ENCODE measurements at regions not wholly inside any gene's neighbourhood (a gene's known extent, or its start where the extent isn't known, plus 50 kb on each side); places are given as distances from the start of the nearest gene placed in this dataset.
A peak's percentile ranks its signal among the peaks of the same experiment; 100 is the strongest.

- peak overlapping the region; percentile 82 for H3K4me2 ChIP-seq (ENCODE audit: insufficient read depth, low read length)
- peak overlapping the region; percentile 86 for H3K27ac ChIP-seq (ENCODE audit: low read depth, low read length)
- no peak for DNase-seq (ENCODE audit: insufficient read length, low spot score, missing footprints)
- H3K9me3 ChIP-seq (ENCODE audit: low read depth, low read length) = no peaks in the 10 kb centered on the region
- H3K79me2 ChIP-seq (ENCODE audit: insufficient read depth, low read length) = no peaks in the 10 kb centered on the region
- no peaks in the 10 kb centered on the region for H3K27me3 ChIP-seq (ENCODE audit: insufficient read depth, low read length)
- no peaks in the 10 kb centered on the region for H3K36me3 ChIP-seq (ENCODE audit: insufficient read depth, low read length)
- H3K4me3 ChIP-seq (ENCODE audit: insufficient read depth, low read length) = peak overlapping the region; percentile 38
- H4K20me1 ChIP-seq (ENCODE audit: insufficient read depth, low read length) = no peaks in the 10 kb centered on the region
- peak overlapping the region; percentile 62 for H2AFZ ChIP-seq (ENCODE audit: low read length)
- no peak for TF ChIP-seq CTCF (IDR thresholded peaks at IDR 0.05; ENCODE audit: extremely low read depth, low read depth, low read length)
- peaks cover 34% of the 10 kb centered on the region for H3K4me1 ChIP-seq (ENCODE audit: insufficient read depth, low read length)
These were observed 162.3 kb upstream of the PDZRN3 start for GRCh38 chr3:73786998-73787397.

- Histone ChIP-seq H3K27me3 (ENCODE audit: insufficient read depth, low read length) (no peaks in the 10 kb centered on the region), H3K4me3 (ENCODE audit: insufficient read depth, low read length) (peak overlapping the region; percentile 38), H3K27ac (ENCODE audit: low read depth, low read length) (peak overlapping the region; percentile 86), H2AFZ (ENCODE audit: low read length) (peak overlapping the region; percentile 62), H3K4me2 (ENCODE audit: insufficient read depth, low read length) (peak overlapping the region; percentile 82), H3K36me3 (ENCODE audit: insufficient read depth, low read length) (no peaks in the 10 kb centered on the region), H3K9me3 (ENCODE audit: low read depth, low read length) (no peaks in the 10 kb centered on the region), H3K79me2 (ENCODE audit: insufficient read depth, low read length) (no peaks in the 10 kb centered on the region), H4K20me1 (ENCODE audit: insufficient read depth, low read length) (no peaks in the 10 kb centered on the region), H3K4me1 (ENCODE audit: insufficient read depth, low read length) (peaks cover 41% of the 10 kb centered on the region)
- no peak for TF ChIP-seq CTCF (IDR thresholded peaks at IDR 0.05; ENCODE audit: extremely low read depth, low read depth, low read length)
- DNase-seq (ENCODE audit: insufficient read length, low spot score, missing footprints) = no peak
These were observed 161.6 kb upstream of the PDZRN3 start for GRCh38 chr3:73786321-73786807.

- H3K9me3 ChIP-seq (ENCODE audit: low read depth, low read length) = no peaks in the 10 kb centered on the region
- peak overlapping the region; percentile 25 for H3K27ac ChIP-seq (ENCODE audit: low read depth, low read length)
- H3K27me3 ChIP-seq (ENCODE audit: insufficient read depth, low read length) = no peaks in the 10 kb centered on the region
- no peak overlapping the region for H2AFZ ChIP-seq (ENCODE audit: low read length)
- no peak overlapping the region for H3K4me3 ChIP-seq (ENCODE audit: insufficient read depth, low read length)
- DNase-seq (ENCODE audit: insufficient read length, low spot score, missing footprints) = no peak
- no peak for TF ChIP-seq CTCF (IDR thresholded peaks at IDR 0.05; ENCODE audit: extremely low read depth, low read depth, low read length)
- no peaks in the 10 kb centered on the region for H4K20me1 ChIP-seq (ENCODE audit: insufficient read depth, low read length)
- no peaks in the 10 kb centered on the region for H3K79me2 ChIP-seq (ENCODE audit: insufficient read depth, low read length)
- peak overlapping the region; percentile 0 for H3K4me2 ChIP-seq (ENCODE audit: insufficient read depth, low read length)
- no peaks in the 10 kb centered on the region for H3K36me3 ChIP-seq (ENCODE audit: insufficient read depth, low read length)
- H3K4me1 ChIP-seq (ENCODE audit: insufficient read depth, low read length) = peaks cover 42% of the 10 kb centered on the region
These were observed 160.1 kb upstream of the PDZRN3 start for GRCh38 chr3:73784686-73785392.

- H3K4me2 ChIP-seq (ENCODE audit: insufficient read depth, low read length) = no peak overlapping the region
- TF ChIP-seq CTCF (IDR thresholded peaks at IDR 0.05; ENCODE audit: extremely low read depth, low read depth, low read length) = no peak
- no peaks in the 10 kb centered on the region for H4K20me1 ChIP-seq (ENCODE audit: insufficient read depth, low read length)
- H3K36me3 ChIP-seq (ENCODE audit: insufficient read depth, low read length) = no peaks in the 10 kb centered on the region
- no peak overlapping the region for H2AFZ ChIP-seq (ENCODE audit: low read length)
- no peak overlapping the region for H3K4me3 ChIP-seq (ENCODE audit: insufficient read depth, low read length)
- DNase-seq (ENCODE audit: insufficient read length, low spot score, missing footprints) = no peak
- H3K79me2 ChIP-seq (ENCODE audit: insufficient read depth, low read length) = no peaks in the 10 kb centered on the region
- no peaks in the 10 kb centered on the region for H3K27me3 ChIP-seq (ENCODE audit: insufficient read depth, low read length)
- peaks cover 42% of the 10 kb centered on the region for H3K4me1 ChIP-seq (ENCODE audit: insufficient read depth, low read length)
- no peak overlapping the region for H3K27ac ChIP-seq (ENCODE audit: low read depth, low read length)
- no peaks in the 10 kb centered on the region for H3K9me3 ChIP-seq (ENCODE audit: low read depth, low read length)
These were observed 159.1 kb upstream of the PDZRN3 start for GRCh38 chr3:73783811-73784210.

All from osteoblast (primary cell).